Lower leg skin (tissue), 4 donors: ENCODE measurements at regions not wholly inside any gene's neighbourhood (a gene's known extent, or its start where the extent isn't known, plus 50 kb on each side); places are given as distances from the start of the nearest gene placed in this dataset.

ENCODE experiments used
- DNase-seq, 2 donors: peaks; one replicate each; pipeline ENCODE4 v3.0.0-alpha.2; 2019; ENCODE audit warnings: low spot score in 2 of 2
- H3K4me3 ChIP-seq: fragments of 200-600 bp; sonication (generic); 2 replicates; pipeline ENCODE4 v1.5.1; 2017; ENCODE audit warnings: mild to moderate bottlenecking, low read depth; ENCODE audit not compliant: poor library complexity, severe bottlenecking
- POLR2A ChIP-seq, 2 donors: fragments of 450-650 bp; IDR thresholded peaks; one replicate each; pipeline ENCODE4 v1.6.1; 2016 to 2017; ENCODE audit warnings: antibody characterized with exemption in 2 of 2, mild to moderate bottlenecking in 1 of 2, moderate library complexity in 1 of 2
- WGBS, 2 donors: methylation state at CpG; one replicate each; pipeline ENCODE4 v1.1.5; 2018; 5-methylcytosine and 5-hydroxymethylcytosine counted together
- intact Hi-C: fragments of 100-400 bp; cut with DNase I; formaldehyde crosslinking; loops from one replicate; pipeline ENCODE4 v1.15.0; 2023; ENCODE audit warnings: low total_unique reads
- TF ChIP-seq, protein P1 (sequence below), 3 donors: fragments of 450-650 bp; IDR thresholded peaks; one replicate each; pipeline ENCODE4 v1.5.1; 2016; ENCODE audit warnings: antibody characterized with exemption in 3 of 3, mild to moderate bottlenecking in 3 of 3, moderate library complexity in 2 of 3

DNA sequence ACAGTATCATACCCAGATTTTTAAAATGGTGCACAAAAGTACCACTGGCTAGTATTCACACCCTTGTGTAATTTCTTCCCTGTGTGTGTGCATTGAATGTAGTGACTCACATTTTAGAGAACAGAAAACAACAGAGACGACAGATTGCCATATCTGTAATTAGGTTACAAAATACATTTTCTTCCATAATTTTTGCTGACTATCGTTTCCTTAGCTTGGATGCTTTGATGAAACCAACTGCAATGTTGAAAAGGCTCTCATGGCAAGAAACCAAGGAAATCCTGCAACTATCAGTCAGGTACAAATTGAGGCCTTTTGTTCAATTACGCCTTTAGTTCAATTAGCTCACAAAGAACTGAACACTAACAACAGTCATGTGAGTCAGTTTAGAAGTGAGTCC lies 484.4 kb downstream of the ZNF804A start:
- no peak for DNase-seq
- WGBS, 2 donors = 92 to 95% methylated on average over 3 of the region's 3 CpGs
- intact Hi-C loops = no loop called here
- no peak for TF ChIP-seq POLR2A (IDR thresholded peaks at IDR 0.05)
- TF ChIP-seq, protein P1, sequence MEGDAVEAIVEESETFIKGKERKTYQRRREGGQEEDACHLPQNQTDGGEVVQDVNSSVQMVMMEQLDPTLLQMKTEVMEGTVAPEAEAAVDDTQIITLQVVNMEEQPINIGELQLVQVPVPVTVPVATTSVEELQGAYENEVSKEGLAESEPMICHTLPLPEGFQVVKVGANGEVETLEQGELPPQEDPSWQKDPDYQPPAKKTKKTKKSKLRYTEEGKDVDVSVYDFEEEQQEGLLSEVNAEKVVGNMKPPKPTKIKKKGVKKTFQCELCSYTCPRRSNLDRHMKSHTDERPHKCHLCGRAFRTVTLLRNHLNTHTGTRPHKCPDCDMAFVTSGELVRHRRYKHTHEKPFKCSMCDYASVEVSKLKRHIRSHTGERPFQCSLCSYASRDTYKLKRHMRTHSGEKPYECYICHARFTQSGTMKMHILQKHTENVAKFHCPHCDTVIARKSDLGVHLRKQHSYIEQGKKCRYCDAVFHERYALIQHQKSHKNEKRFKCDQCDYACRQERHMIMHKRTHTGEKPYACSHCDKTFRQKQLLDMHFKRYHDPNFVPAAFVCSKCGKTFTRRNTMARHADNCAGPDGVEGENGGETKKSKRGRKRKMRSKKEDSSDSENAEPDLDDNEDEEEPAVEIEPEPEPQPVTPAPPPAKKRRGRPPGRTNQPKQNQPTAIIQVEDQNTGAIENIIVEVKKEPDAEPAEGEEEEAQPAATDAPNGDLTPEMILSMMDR (IDR thresholded peaks at IDR 0.05) = no peak
- no peak overlapping the region for H3K4me3 ChIP-seq

DNA sequence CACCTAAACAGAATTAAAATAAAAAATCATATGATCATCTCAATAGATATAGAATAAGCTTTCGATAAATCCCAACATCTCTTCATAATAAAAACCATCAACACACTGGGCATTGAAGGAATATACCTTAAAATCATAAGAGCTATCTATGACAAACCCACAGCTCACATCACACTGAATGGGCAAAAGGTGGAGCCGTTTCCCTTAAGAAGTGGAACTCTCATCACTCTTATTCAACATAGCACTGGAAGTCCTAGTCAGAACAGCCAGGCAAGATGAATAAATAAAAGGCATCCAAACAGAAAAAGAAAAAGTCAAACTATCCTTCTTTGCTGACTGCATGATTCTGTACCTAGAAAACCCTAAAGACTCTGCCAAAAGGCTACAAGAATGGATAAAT lies 510.3 kb downstream of the ZNF804A start:
- TF ChIP-seq POLR2A (IDR thresholded peaks at IDR 0.05) = no peak
- TF ChIP-seq, protein P1 (IDR thresholded peaks at IDR 0.05) = no peak
- WGBS, 2 donors = 67 to 76% methylated on average over 2 of the region's 2 CpGs
- DNase-seq = no peak
- no peak overlapping the region for H3K4me3 ChIP-seq
- intact Hi-C loops = no loop called here

DNA sequence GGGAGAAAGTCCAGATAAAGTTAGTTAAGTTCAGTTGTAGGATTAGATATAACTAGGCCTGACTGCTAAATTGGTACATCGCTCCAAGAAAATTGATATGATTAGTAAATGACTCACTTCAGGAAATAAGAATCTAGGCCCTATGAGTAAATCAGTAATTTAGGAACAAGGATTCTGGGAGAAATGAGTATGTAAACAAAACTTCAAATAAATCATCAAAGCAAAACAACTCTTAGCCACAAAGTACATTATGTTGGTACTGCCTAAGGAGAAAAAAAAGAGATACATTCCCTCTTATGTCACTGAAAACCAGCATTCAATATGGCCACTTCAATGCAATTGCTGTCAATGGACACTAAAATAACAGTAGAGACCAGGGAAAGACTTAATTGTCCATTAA lies 529.1 kb downstream of the ZNF804A start:
- 88 to 93% methylated on average over 1 of the region's 1 CpG for WGBS, 2 donors
- TF ChIP-seq, protein P1 (IDR thresholded peaks at IDR 0.05) = no peak
- no peak for TF ChIP-seq POLR2A (IDR thresholded peaks at IDR 0.05)
- no peak overlapping the region for H3K4me3 ChIP-seq
- intact Hi-C loops = no loop called here
- DNase-seq = no peak

DNA sequence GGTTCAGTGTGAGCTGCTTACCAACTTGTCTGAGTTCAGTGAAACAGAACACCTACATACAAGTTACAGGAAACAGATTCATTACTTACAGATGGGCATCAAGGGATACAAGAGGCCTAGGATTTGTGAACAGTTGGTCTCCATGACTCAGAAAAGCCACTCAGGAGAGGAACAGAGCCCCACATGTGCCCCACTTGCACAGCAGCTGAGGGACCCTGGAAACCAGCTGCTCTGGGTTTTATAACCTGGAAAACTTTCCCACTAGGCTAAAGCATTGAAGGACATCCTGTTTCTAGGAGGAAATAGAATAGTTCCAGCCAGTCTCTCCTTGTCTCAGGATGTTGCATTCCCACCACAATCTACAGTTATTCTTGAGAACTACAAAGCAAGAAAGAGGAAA lies 530.0 kb downstream of the ZNF804A start:
- no peak for TF ChIP-seq POLR2A (IDR thresholded peaks at IDR 0.05)
- TF ChIP-seq, protein P1 (IDR thresholded peaks at IDR 0.05) = no peak
- no peak overlapping the region for H3K4me3 ChIP-seq
- intact Hi-C loops = no loop called here
- no peak for DNase-seq

DNA sequence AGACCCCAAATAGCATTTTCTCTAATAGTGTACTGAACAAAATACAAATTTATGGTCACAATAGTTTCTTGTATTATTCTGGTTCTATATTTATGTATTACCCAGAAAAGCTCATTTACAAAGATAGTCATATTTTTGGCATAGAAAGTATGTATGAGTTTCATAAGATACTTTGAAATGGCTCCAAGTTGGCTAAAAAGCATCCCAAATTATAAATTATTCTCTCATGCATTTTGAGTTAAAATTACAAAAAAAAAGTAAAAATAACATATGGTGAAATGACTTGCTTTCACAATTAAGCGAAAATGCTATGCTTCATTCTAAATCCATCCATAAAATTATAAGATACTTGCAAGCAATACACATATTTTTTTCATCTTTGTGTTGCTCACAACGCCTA lies 530.7 kb downstream of the ZNF804A start:
- H3K4me3 ChIP-seq = no peak overlapping the region
- TF ChIP-seq, protein P1 (IDR thresholded peaks at IDR 0.05) = no peak
- no peak for TF ChIP-seq POLR2A (IDR thresholded peaks at IDR 0.05)
- 46 to 49% methylated on average over 2 of the region's 2 CpGs for WGBS, 2 donors
- no peak for DNase-seq
- intact Hi-C loops = no loop called here

DNA sequence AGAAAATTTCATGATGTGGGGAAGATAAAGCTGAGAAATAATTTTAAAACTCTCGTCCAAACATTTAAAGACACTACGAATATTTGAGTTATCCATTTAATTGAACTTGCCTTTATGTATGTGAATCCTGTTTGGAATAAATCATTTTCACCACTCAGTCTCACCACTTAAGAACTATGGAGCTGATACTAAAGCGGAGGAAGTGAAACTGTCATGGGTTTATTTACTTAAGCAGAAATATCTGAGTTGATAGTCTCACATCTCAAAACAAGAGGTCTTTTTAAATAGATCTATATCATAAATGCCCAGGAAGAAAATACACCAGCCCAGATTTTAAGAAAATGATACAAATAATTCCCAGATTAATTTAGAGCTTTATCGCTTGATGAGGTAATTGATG lies 532.4 kb downstream of the ZNF804A start:
- TF ChIP-seq, protein P1 (IDR thresholded peaks at IDR 0.05) = no peak
- no peak for TF ChIP-seq POLR2A (IDR thresholded peaks at IDR 0.05)
- 90 to 94% methylated on average over 4 of the region's 4 CpGs for WGBS, 2 donors
- no peak for DNase-seq
- intact Hi-C loops = no loop called here
- no peak overlapping the region for H3K4me3 ChIP-seq
